ENCODE measurements at regions not wholly inside any gene's neighbourhood (a gene's known extent, or its start where the extent isn't known, plus 50 kb on each side); places are given as distances from the start of the nearest gene placed in this dataset.

DNA sequence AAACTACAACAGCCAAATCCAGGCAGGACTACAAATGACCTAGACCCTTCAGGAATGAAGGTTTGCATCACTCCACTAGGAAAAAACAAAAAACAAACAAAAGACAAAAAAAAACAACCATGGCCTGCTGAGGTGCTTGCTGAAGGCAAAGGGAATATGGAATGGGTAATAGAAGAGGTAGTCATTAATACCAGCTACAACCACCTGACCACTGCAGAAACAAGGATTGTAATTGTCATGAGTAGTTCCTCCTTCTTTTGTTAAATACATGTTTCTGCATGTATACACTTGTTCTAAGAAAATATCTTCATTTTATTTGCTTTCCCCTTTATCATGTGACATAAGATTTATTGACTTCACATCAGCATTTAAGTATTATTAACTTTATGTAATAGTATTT lies 409.8 kb upstream of the GRID2 start:
- no peaks in the 10 kb centered on the region for H4K20me1 ChIP-seq (ENCODE audit: insufficient read depth, low read length)
- no peaks in the 10 kb centered on the region for H3K4me1 Mint-ChIP-seq
- TF ChIP-seq, protein P1, sequence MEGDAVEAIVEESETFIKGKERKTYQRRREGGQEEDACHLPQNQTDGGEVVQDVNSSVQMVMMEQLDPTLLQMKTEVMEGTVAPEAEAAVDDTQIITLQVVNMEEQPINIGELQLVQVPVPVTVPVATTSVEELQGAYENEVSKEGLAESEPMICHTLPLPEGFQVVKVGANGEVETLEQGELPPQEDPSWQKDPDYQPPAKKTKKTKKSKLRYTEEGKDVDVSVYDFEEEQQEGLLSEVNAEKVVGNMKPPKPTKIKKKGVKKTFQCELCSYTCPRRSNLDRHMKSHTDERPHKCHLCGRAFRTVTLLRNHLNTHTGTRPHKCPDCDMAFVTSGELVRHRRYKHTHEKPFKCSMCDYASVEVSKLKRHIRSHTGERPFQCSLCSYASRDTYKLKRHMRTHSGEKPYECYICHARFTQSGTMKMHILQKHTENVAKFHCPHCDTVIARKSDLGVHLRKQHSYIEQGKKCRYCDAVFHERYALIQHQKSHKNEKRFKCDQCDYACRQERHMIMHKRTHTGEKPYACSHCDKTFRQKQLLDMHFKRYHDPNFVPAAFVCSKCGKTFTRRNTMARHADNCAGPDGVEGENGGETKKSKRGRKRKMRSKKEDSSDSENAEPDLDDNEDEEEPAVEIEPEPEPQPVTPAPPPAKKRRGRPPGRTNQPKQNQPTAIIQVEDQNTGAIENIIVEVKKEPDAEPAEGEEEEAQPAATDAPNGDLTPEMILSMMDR (IDR thresholded peaks at IDR 0.05) = no peak

DNA sequence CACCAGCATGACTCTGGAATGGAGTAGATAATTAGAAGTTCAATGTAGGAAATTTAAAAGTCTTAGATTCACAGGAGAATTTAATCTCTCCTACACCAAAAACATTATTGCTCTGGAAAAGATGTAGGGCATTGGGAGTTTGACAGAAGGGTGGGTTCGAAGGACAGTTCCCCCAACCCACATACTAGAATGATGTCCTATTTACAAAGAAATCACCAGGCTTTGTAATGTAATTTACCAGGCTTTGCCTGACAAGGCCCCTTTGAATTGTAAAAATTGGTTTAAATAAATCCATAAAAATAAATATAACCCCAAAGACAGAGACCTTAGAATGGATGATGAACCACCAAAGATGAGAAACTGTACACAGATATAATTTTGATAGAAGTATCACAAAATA lies 399.2 kb upstream of the GRID2 start:
- H3K4me2 ChIP-seq (replicated peaks; ENCODE audit: extremely low read depth, low read length, poor library complexity, severe bottlenecking) = no peak overlapping the region
- TF ChIP-seq, protein P1 (IDR thresholded peaks at IDR 0.05) = no peak
- no CpG with 5 or more reads among the region's 1 CpG for WGBS (ENCODE audit: insufficient coverage)
- Mint-ChIP-seq H3K27ac (no peak overlapping the region), H3K4me3 (no peak overlapping the region), H3K36me3 (no peaks in the 10 kb centered on the region), H3K27me3 (ENCODE audit: low read depth in 3 of 3) (peaks cover 0 to 1% (median 0%) of the 10 kb centered on the region in 3 donors), H3K9me3 (peaks cover 0 to 2% (median 0%) of the 10 kb centered on the region in 7 donors), H3K4me1 (no peaks in the 10 kb centered on the region)
- no peak overlapping the region for H3K9ac ChIP-seq (ENCODE audit: insufficient read depth, low read length, poor library complexity, severe bottlenecking)
- H3K4me1 ChIP-seq (ENCODE audit: control insufficient read depth in 1 of 2, insufficient read depth in 2 of 2, low read length in 2 of 2) = no peaks in the 10 kb centered on the region
- no peak overlapping the region for H2AFZ ChIP-seq (ENCODE audit: insufficient read depth, low read depth, low read length, poor library complexity, severe bottlenecking)
- no peaks in the 10 kb centered on the region for H3K79me2 ChIP-seq (ENCODE audit: insufficient read depth, low read length)
- no peak overlapping the region for H3K27ac ChIP-seq (ENCODE audit: low read depth in 1 of 2, low read length in 2 of 2)
- H3K4me3 ChIP-seq (replicated peaks in 1 of 3; ENCODE audit: low read depth in 2 of 3, low read length in 3 of 3) = no peak overlapping the region
- intact Hi-C loops (cut with micrococcal nuclease) = no loop called here
- H4K20me1 ChIP-seq (ENCODE audit: insufficient read depth, low read length) = no peaks in the 10 kb centered on the region
- H3K9me3 ChIP-seq (replicated peaks in 1 of 2; ENCODE audit: control insufficient read depth in 1 of 2, insufficient read depth in 1 of 2, low read length in 2 of 2) = peaks cover 0 to 4% of the 10 kb centered on the region in 2 donors
- H3K36me3 ChIP-seq (replicated peaks in 1 of 2; ENCODE audit: control insufficient read depth in 1 of 2, insufficient read depth in 2 of 2, low read length in 2 of 2) = no peaks in the 10 kb centered on the region
- no peak for DNase-seq
- no peaks in the 10 kb centered on the region for H3K27me3 ChIP-seq (ENCODE audit: control insufficient read depth in 2 of 2, insufficient read depth in 2 of 2, low read length in 2 of 2)

More for the DNA sequence above, 409.8 kb upstream of the GRID2 start:
- H3K36me3 Mint-ChIP-seq = no peaks in the 10 kb centered on the region
- peaks cover 0 to 7% (median 2%) of the 10 kb centered on the region in 7 donors for H3K9me3 Mint-ChIP-seq
- Histone ChIP-seq H3K4me3 (replicated peaks in 1 of 3; ENCODE audit: low read depth in 2 of 3, low read length in 3 of 3) (no peak overlapping the region), H3K27me3 (ENCODE audit: control insufficient read depth in 2 of 2, insufficient read depth in 2 of 2, low read length in 2 of 2) (no peaks in the 10 kb centered on the region), H3K9ac (ENCODE audit: insufficient read depth, low read length, poor library complexity, severe bottlenecking) (no peak overlapping the region), H3K27ac (ENCODE audit: low read depth in 1 of 2, low read length in 2 of 2) (no peak overlapping the region), H3K4me2 (replicated peaks; ENCODE audit: extremely low read depth, low read length, poor library complexity, severe bottlenecking) (no peak overlapping the region), H3K36me3 (replicated peaks in 1 of 2; ENCODE audit: control insufficient read depth in 1 of 2, insufficient read depth in 2 of 2, low read length in 2 of 2) (no peaks in the 10 kb centered on the region), H2AFZ (ENCODE audit: insufficient read depth, low read depth, low read length, poor library complexity, severe bottlenecking) (no peak overlapping the region), H3K79me2 (ENCODE audit: insufficient read depth, low read length) (no peaks in the 10 kb centered on the region), H3K9me3 (replicated peaks in 1 of 2; ENCODE audit: control insufficient read depth in 1 of 2, insufficient read depth in 1 of 2, low read length in 2 of 2) (peaks cover 5 to 13% of the 10 kb centered on the region in 2 donors), H3K4me1 (ENCODE audit: control insufficient read depth in 1 of 2, insufficient read depth in 2 of 2, low read length in 2 of 2) (no peaks in the 10 kb centered on the region)
- intact Hi-C loops (cut with micrococcal nuclease) = no loop called here
- no peak for DNase-seq
- H3K27me3 Mint-ChIP-seq (ENCODE audit: low read depth in 3 of 3) = no peaks in the 10 kb centered on the region
- H3K4me3 Mint-ChIP-seq = no peak overlapping the region
- no peak overlapping the region for H3K27ac Mint-ChIP-seq
